Stomach smooth muscle (tissue), 2 donors: ENCODE measurements at regions not wholly inside any gene's neighbourhood (a gene's known extent, or its start where the extent isn't known, plus 50 kb on each side); places are given as distances from the start of the nearest gene placed in this dataset.

ENCODE experiments used
- H3K27ac ChIP-seq: one replicate; pipeline ENCODE4 v1.7.0; 2013; ENCODE audit warnings: mild to moderate bottlenecking, low read length, inconsistent platforms
- H3K27me3 ChIP-seq, 2 donors: one replicate each; pipeline ENCODE4 v1.7.0; 2013; ENCODE audit warnings: low read length in 2 of 2; ENCODE audit not compliant: insufficient read depth in 2 of 2, control insufficient read depth in 1 of 2
- H3K36me3 ChIP-seq, 2 donors: one replicate each; pipeline ENCODE4 v1.7.0; 2013; ENCODE audit warnings: low read length in 2 of 2; ENCODE audit not compliant: control insufficient read depth in 2 of 2, insufficient read depth in 2 of 2
- H3K4me1 ChIP-seq: one replicate; pipeline ENCODE4 v1.7.0; 2013; ENCODE audit warnings: low read length; ENCODE audit not compliant: control insufficient read depth, insufficient read depth
- H3K4me3 ChIP-seq, 2 donors: one replicate each; pipeline ENCODE4 v1.7.0; 2013; ENCODE audit warnings: low read length in 2 of 2
- H3K9ac ChIP-seq, 2 donors: one replicate each; pipeline ENCODE4 v1.7.0; 2013; ENCODE audit warnings: low read length in 2 of 2, mild to moderate bottlenecking in 1 of 2
- H3K9me3 ChIP-seq, 2 donors: one replicate each; pipeline ENCODE4 v1.7.0; 2013; ENCODE audit warnings: low read length in 2 of 2; ENCODE audit not compliant: control insufficient read depth in 2 of 2
- donor health status: healthy.
- donor health status: Pancreatic carcinoma.

GRCh38 chr4:110878413-110878812, 255.5 kb upstream of the PITX2 start:
- H3K4me3 ChIP-seq, result no peak overlapping the region
- no peak overlapping the region for H3K27ac ChIP-seq
- no peaks in the 10 kb centered on the region for H3K36me3 ChIP-seq
- no peak overlapping the region for H3K9ac ChIP-seq
- H3K4me1 ChIP-seq, result no peaks in the 10 kb centered on the region
- H3K9me3 ChIP-seq, result no peaks in the 10 kb centered on the region
- H3K27me3 ChIP-seq, result no peaks in the 10 kb centered on the region

- H3K27me3 ChIP-seq, result no peaks in the 10 kb centered on the region
Measured at GRCh38 chr4:110878956-110879355, 256.1 kb upstream of the PITX2 start.

GRCh38 chr4:110886270-110886669, 263.4 kb upstream of the PITX2 start:
- Histone ChIP-seq H3K9me3 (no peaks in the 10 kb centered on the region), H3K4me1 (no peaks in the 10 kb centered on the region), H3K27me3 (no peaks in the 10 kb centered on the region), H3K4me3 (no peak overlapping the region), H3K36me3 (no peaks in the 10 kb centered on the region), H3K9ac (no peak overlapping the region), H3K27ac (no peak overlapping the region)

More at GRCh38 chr4:110878956-110879355, 256.1 kb upstream of the PITX2 start:
- Histone ChIP-seq H3K4me3 (no peak overlapping the region), H3K9me3 (no peaks in the 10 kb centered on the region), H3K27ac (no peak overlapping the region), H3K36me3 (no peaks in the 10 kb centered on the region), H3K4me1 (no peaks in the 10 kb centered on the region), H3K9ac (no peak overlapping the region)

- H3K4me1 ChIP-seq, result no peaks in the 10 kb centered on the region
Measured at GRCh38 chr4:110886856-110887255, 264.0 kb upstream of the PITX2 start.

GRCh38 chr4:110897784-110898183, 274.9 kb upstream of the PITX2 start:
- Histone ChIP-seq H3K9ac (no peak overlapping the region), H3K36me3 (no peaks in the 10 kb centered on the region), H3K27ac (no peak overlapping the region), H3K4me3 (no peak overlapping the region), H3K27me3 (no peaks in the 10 kb centered on the region), H3K9me3 (no peaks in the 10 kb centered on the region), H3K4me1 (peaks cover 3% of the 10 kb centered on the region)

More at GRCh38 chr4:110886856-110887255, 264.0 kb upstream of the PITX2 start:
- Histone ChIP-seq H3K27ac (no peak overlapping the region), H3K36me3 (no peaks in the 10 kb centered on the region), H3K9me3 (no peaks in the 10 kb centered on the region), H3K27me3 (no peaks in the 10 kb centered on the region), H3K4me3 (no peak overlapping the region), H3K9ac (no peak overlapping the region)

GRCh38 chr4:110898290-110898689, 275.4 kb upstream of the PITX2 start:
- no peaks in the 10 kb centered on the region for H3K36me3 ChIP-seq
- peaks cover 3% of the 10 kb centered on the region for H3K4me1 ChIP-seq
- H3K9me3 ChIP-seq, result no peaks in the 10 kb centered on the region
- no peak overlapping the region for H3K9ac ChIP-seq
- H3K4me3 ChIP-seq, result no peak overlapping the region
- no peaks in the 10 kb centered on the region for H3K27me3 ChIP-seq
- H3K27ac ChIP-seq, result no peak overlapping the region

- Histone ChIP-seq H3K36me3 (no peaks in the 10 kb centered on the region), H3K4me1 (peaks cover 3% of the 10 kb centered on the region), H3K27ac (no peak overlapping the region), H3K9ac (no peak overlapping the region), H3K9me3 (no peaks in the 10 kb centered on the region), H3K4me3 (no peak overlapping the region), H3K27me3 (no peaks in the 10 kb centered on the region)
Measured at GRCh38 chr4:110900213-110900769, 277.4 kb upstream of the PITX2 start.

- H3K4me3 ChIP-seq, result no peak overlapping the region
- H3K9me3 ChIP-seq, result no peaks in the 10 kb centered on the region
- peaks cover 3% of the 10 kb centered on the region for H3K4me1 ChIP-seq
- H3K36me3 ChIP-seq, result no peaks in the 10 kb centered on the region
- H3K27me3 ChIP-seq, result no peaks in the 10 kb centered on the region
- no peak overlapping the region for H3K27ac ChIP-seq
- H3K9ac ChIP-seq, result no peak overlapping the region
Measured at GRCh38 chr4:110902500-110902899, 279.6 kb upstream of the PITX2 start.

- Histone ChIP-seq H3K9ac (no peak overlapping the region), H3K27ac (no peak overlapping the region), H3K27me3 (no peaks in the 10 kb centered on the region), H3K4me1 (peaks cover 3% of the 10 kb centered on the region), H3K4me3 (no peak overlapping the region), H3K36me3 (no peaks in the 10 kb centered on the region), H3K9me3 (no peaks in the 10 kb centered on the region)
Measured at GRCh38 chr4:110904435-110905065, 281.7 kb upstream of the PITX2 start.

- no peak overlapping the region for H3K4me3 ChIP-seq
- no peaks in the 10 kb centered on the region for H3K27me3 ChIP-seq
- H3K4me1 ChIP-seq, result peaks cover 3% of the 10 kb centered on the region
- no peaks in the 10 kb centered on the region for H3K9me3 ChIP-seq
- H3K36me3 ChIP-seq, result no peaks in the 10 kb centered on the region
- no peak overlapping the region for H3K27ac ChIP-seq
- no peak overlapping the region for H3K9ac ChIP-seq
Measured at GRCh38 chr4:110905367-110905766, 282.5 kb upstream of the PITX2 start.

GRCh38 chr4:110907801-110908313, 285.0 kb upstream of the PITX2 start:
- Histone ChIP-seq H3K4me1 (no peaks in the 10 kb centered on the region), H3K4me3 (no peak overlapping the region), H3K36me3 (no peaks in the 10 kb centered on the region), H3K9me3 (no peaks in the 10 kb centered on the region), H3K27me3 (no peaks in the 10 kb centered on the region), H3K27ac (no peak overlapping the region), H3K9ac (no peak overlapping the region)
